GM21526 (cell line): ENCODE measurements at regions not wholly inside any gene's neighbourhood (a gene's known extent, or its start where the extent isn't known, plus 50 kb on each side); places are given as distances from the start of the nearest gene placed in this dataset.

ENCODE experiments used
- ATAC-seq: cut with Tn5 transposase; IDR thresholded peaks from one replicate; pipeline ENCODE4 v1.9.1; 2021; ENCODE audit warnings: moderate library complexity; ENCODE audit not compliant: unreplicated experiment, low FRiP score

GRCh38 chr7:67940400-67940799, 943.8 kb downstream of the TYW1 start:
- ATAC-seq, result no peak

- ATAC-seq, result no peak
Measured at GRCh38 chr7:67947191-67947590, 950.6 kb downstream of the TYW1 start.

- ATAC-seq, result no peak
Measured at GRCh38 chr7:67947646-67948045, 951.0 kb downstream of the TYW1 start.

- ATAC-seq, result no peak
Measured at GRCh38 chr7:67950321-67951083, 953.9 kb downstream of the TYW1 start.

- ATAC-seq, result no peak
Measured at GRCh38 chr7:67955061-67955460, 958.4 kb downstream of the TYW1 start.

- ATAC-seq, result no peak
Measured at GRCh38 chr7:67962863-67963262, 966.2 kb downstream of the TYW1 start.

GRCh38 chr7:67976490-67976889, 979.9 kb downstream of the TYW1 start:
- no peak for ATAC-seq

- ATAC-seq, result no peak
Measured at GRCh38 chr7:67983486-67983885, 986.9 kb downstream of the TYW1 start.

- ATAC-seq, result no peak
Measured at GRCh38 chr7:67984326-67984725, 987.7 kb downstream of the TYW1 start.

- no peak for ATAC-seq
Measured at GRCh38 chr7:67989142-67989541, 992.5 kb downstream of the TYW1 start.

- no peak for ATAC-seq
Measured at GRCh38 chr7:67990003-67990402, 993.4 kb downstream of the TYW1 start.

- no peak for ATAC-seq
Measured at GRCh38 chr7:67990716-67991115, 994.1 kb downstream of the TYW1 start.

- ATAC-seq, result no peak
Measured at GRCh38 chr7:67992287-67992686, 995.7 kb downstream of the TYW1 start.

- ATAC-seq, result no peak
Measured at GRCh38 chr7:68005992-68006391, 1009.4 kb downstream of the TYW1 start.

- ATAC-seq, result no peak
Measured at GRCh38 chr7:68006619-68007018, 1010.0 kb downstream of the TYW1 start.

GRCh38 chr7:68009716-68010115, 1013.1 kb downstream of the TYW1 start:
- no peak for ATAC-seq

GRCh38 chr7:68014031-68014736, 1017.6 kb downstream of the TYW1 start:
- ATAC-seq, result no peak

- ATAC-seq, result no peak
Measured at GRCh38 chr7:68015122-68015977, 1018.7 kb downstream of the TYW1 start.

- ATAC-seq, result no peak
Measured at GRCh38 chr7:68015978-68016532, 1019.4 kb downstream of the TYW1 start.

- ATAC-seq, result no peak
Measured at GRCh38 chr7:68020102-68020501, 1023.5 kb downstream of the TYW1 start.

GRCh38 chr7:68025369-68025768, 1028.7 kb downstream of the TYW1 start:
- no peak for ATAC-seq
